NK-92 (cell line): ENCODE measurements at regions not wholly inside any gene's neighbourhood (a gene's known extent, or its start where the extent isn't known, plus 50 kb on each side); places are given as distances from the start of the nearest gene placed in this dataset.

ENCODE experiments used
- DNase-seq: peaks from one replicate; lab custom pipeline; 2025; ENCODE audit not compliant: unreplicated experiment; lab: John Stamatoyannopoulos, UW

DNA sequence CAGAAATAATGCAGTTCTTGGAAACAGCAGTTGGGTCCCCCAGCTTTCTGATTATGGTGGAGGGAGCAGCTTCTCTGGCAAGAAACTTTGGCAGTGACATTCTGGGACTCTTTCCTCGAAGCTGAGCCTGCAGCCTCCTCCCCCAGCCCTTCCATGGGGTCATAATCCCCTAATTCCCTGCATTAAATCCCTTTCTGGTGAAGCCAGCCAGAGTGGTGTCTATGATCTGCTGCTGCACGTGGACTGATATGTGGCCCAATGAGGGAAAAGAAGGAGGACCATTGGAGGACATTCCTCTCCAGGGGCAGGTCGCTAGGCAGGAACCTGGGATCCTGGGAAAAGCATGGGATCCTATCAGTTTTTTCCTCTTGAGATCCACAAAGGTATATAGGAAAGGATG is 470.5 kb downstream of the RPS24 start:
- no peak for DNase-seq

DNA sequence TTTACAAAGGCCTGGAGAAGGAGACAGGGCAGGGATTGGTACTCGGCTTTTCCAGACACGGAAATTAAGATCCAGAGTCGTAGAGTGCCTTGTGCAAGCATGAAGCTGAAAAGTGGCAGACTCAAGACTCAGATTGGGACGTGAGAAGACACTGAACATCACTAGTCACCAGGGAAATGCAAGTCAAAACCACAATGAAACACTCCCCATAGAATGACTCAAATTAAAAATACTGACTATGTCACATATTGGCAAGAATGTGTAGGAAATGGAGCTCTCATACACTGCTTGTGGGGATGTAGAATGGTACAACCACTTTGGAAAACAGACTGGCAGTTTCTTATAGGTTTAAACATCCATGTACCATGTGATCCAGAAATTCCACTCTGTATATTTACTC is 472.0 kb downstream of the RPS24 start:
- DNase-seq = no peak

DNA sequence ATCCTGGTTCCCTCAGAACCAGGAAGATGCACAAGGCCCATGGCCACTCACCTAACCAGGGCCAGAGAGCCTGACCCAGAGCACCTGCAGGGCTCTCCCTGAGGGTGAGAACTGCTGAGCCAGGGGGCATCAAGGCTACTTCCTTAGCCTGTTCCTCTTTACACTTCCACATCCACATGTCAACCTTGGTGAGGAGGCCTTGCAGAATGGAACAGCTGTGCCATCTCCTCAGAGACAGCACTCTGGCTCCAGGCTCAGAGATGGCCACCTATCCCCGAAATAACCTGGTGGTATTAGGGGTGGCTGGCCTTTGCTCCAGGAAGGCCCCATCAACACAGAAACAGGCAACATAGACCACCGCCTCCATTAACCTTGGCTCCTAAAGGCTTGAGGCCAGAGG is 473.0 kb downstream of the RPS24 start:
- no peak for DNase-seq

DNA sequence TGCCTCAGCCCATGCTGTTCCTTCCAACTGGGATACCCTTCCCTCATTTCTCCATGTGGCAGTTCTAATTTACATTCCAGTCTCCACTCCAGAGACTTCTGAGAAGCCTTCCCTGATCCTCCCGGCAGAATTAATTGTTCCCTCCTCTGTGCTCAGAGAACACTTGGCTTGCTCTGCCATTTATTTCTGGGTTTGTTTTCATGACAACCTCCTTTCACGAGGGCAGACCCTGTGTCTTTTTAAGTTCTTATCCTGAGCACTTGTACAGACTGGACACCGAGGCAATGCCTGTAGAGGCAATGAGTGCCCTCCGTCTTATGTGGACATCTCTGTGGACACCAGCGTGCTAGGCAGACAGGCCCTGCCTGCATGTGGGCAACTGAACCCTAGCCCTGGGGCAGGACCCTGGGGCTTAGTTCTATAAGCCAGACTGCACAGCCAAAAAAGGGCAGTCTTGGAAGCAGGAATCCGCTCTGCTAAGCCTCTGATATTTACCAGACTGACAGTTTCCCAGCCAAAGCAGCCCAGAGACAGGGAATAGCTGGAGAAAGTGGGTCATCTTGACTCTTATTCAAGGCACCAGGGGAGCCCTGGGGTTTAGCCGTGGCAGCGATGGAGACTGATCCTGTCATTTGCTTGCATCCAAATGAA is 474.0 kb downstream of the RPS24 start:
- no peak for DNase-seq

DNA sequence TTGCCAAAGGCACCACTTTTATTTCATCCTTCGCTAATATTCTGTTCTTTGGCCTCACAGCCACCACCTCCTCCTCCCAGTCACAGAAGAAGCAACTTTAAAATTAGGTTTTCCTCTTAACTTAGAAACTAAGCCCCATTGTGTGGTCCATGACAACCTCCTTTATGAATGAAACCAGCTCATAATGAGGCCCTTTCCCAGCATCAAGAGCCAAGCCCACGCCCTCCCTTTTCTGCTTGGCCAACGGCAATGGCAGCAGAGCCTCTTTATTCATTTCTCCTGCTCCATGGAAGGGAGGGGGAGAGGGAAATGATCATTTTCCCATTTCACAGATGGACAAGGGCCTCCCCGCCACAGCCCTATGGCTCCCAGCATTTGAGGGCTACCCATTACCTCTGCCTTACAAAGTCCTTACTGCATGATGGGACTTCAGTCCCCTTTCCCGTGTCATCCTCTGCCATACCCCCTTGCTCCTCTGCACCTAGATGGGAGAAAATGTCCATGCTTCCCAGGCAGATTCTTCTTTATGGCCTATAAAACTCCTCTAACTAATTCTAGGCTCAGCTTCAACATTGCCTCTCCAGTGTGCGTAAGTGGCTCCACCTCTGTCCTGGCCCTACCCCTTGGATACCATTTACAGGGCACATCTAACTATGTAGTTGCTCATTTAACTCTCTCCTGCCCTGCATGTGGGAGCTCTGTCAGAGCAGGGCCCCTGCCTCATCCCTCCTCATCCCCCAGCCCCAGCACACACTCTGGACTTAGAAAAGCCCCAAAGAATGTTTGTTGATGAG is 475.5 kb downstream of the RPS24 start:
- no peak for DNase-seq

DNA sequence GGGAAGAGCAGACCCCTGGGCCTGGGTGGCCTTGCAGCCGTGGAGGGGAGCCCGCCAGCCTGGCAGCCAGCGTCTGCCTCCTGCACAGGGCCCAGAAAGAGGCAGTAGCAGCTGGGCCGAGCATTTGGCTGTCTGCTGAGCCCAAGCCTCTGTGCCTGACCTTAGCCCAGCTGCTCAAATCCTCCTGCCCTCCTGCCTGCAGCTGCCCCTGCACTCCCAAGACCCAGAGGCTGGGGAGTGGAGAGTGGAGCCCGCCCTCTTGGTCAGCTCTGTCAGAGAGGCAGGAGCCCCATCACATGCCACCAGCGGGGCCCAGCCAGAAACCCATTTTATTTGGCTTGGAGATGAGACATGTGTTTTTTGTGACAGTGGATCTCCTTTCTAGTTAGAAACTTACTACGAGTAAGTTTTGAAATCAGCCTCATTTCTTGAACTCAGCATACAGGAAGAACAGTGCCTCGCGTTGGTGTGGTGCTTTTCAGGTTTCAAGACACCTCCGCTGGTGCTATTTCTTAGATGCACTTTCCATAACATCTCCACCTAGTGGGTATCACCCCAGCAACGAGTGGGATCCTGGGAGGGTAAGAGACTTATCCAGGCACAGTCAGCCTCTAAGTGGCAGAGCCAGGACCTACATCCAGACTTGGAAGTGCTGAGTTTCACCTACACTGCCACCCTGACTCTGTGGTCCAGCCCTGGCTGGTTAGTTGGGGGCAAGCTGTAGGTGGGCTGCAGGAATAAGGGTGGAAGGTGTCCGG is 477.1 kb downstream of the RPS24 start:
- no peak for DNase-seq

DNA sequence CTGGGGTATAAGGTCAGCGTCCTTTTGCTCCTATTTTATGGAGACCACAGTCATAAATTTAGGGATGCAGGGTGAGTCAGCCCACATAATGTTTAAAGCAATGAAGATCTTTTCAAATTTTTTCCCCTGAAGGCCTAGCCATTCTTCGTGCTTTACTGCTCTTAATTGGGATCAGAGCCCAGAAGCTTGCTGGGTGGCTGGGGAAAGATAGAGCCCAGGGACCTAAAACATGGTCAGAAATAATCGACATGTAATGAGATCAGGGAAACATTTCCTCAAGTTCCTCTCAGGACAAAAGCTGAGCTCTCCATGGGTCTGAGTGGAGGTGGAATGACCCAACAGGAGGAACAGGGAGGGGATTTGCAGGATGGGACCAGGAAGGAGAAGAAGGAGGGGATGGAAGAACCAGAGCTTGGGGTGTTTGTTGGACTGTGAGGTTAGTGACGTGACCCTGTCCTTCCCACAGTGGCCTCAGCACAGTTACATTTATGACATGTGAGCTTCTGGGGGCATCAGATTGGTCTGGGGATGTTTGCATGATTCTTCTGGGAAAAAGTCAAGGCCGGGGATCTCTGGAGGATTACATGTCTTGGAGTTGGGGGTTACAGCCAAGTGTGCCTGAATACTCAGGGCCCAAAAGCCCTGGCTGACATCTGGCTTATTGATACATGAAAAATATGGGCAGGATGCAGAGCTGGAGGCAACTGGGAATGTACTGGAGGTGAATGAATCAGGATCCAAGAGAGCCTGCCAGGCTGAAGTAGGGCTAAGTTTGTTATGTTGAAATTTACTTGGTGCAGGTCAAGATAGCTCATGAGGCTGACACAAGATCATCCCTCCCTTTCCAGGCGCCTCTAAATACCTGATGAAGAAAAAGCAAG is 477.9 kb downstream of the RPS24 start:
- no peak for DNase-seq

DNA sequence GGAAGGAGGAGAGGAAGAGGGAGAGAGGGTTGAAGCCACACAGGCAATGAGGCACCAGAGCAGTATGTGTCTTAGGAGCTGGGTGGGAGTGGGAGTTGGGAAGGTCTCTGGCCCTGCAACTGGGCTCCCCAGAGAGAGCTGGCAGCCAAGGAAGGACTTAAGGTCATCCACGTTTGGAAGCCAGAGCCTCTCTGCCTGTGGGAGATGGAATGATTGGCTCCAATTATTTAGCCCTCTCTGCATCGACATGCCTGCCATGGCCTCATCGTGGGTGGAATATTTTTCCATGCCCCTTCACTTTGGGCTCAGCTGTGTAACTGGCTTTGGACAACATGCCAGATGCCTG is 478.5 kb downstream of the RPS24 start:
- DNase-seq = no peak

DNA sequence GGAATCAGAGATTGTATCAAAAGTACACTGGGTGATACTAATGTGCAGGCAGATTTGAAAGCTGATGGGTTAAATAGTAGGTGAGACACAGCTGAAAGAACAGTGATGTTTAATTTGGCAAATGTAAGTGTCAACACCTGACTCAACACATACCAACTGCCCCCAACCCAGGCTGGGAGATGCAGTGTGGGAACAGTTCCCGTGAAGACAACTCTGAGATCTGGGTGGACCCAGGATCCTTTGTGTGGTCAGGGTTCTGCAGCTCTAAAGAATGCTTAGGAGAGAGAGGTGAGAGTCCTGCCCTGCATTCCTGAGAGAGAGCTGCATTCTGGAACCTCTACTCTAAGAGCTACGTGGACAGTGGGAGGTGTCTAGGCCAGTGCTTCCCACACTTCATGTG is 479.7 kb downstream of the RPS24 start:
- DNase-seq = no peak

DNA sequence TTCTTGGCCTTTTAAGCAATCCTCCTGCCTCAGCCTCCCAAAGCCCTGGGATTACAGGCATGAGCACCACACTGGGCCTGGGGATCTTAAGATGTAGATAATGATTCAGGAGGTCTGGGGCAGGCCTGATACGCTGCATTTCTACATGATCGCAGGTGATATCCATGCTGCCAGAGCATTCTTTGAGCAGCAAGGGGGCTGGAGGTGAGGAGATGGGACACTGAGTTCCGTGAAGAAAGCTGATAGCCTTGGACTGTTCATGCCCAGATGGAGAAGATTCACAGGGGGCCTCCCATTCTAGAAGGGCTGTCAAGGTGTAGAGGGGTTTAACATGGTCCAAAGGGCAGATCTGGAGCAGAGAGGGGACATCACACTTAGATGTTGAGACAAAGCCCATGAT is 480.3 kb downstream of the RPS24 start:
- no peak for DNase-seq

DNA sequence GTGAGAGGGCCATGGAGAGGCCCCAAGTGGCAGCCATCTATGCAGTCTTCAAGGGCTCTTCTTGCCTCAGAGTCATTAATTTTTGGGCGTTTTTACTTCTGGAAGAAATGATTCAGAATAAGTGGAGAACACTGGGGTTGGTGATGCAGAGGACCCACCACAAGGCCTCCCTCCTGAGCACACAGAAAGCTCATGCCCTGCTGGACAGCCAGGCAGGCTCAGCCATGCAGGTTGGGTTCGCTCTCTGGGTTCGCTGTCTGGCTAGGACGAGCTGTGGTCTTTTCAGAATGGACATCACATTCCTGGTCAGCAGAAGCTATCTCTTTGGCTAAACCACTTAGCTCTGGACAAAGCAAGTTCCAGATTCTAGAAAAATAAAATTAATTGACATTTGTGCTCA is 480.8 kb downstream of the RPS24 start:
- DNase-seq = no peak

DNA sequence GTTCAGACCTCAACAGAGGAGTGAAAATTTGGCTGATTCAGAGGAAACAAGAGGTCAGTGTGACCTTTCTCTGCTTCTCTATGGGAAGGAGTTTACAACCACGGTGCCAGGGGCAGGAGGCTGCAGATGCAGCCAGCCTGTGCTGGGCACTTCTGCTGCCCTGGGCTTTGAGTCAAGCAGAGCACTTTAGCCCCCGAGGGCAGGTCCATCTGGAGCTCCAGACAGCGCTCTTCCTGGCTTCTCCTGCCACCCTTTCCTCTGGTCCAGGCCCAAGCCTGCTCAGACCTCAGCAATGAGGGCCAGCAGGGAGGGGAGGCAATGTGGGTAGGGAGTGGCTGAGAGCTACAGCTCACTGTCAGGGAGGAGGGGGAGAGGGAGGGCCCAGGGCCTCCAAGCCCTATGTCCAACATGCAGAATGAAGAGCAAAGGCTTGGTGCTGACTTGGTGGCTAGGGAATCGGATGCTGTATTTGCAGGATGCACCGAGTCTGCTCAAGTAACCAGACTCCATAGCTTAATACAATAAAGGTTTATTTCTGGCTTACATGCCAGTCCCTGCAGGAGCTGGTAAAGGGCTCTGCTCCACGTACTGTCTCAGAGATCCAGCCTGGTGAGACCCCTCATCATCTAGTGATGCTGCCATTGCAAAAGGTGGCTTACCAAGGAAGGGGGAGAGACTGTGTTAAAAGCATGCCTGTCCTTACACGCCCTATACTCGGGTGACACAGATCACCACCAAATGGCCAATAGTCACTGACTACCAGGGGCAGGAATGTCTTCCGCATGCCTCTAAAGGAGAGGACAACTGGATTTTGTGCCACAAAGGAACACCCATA is 481.6 kb downstream of the RPS24 start:
- DNase-seq = no peak

DNA sequence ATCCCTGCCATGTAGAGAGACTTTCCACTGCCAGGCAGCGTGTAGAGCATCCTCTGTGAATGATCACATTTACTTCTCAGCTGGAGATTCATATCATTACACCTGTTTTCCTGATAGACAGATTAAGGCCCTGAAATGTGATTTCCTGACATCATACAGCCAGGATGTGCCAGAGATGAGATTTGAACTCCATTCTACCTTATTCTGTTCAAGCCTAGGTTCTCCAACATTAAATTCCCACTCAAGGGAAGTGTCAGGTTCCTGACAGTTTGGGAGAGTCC is 482.1 kb downstream of the RPS24 start:
- DNase-seq = no peak

DNA sequence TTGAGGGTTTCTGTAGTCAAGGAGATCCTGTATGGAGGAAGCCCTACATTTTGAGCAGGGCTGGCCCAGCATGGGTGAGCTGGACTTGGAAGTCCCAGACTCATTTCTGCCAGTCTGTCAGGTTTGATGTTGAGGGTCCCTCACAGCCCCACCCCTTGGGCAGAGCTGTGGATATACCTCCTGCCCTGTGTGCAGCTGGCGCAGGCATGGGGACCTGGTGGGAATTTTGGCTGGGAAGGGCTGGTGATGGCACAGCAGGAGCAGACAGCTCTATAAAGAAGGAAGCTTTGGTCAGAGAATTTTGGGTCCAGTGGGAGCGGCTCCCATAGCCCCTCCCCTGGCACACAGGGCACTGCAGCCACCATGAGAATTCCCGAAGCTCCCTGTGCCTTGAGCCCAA is 482.6 kb downstream of the RPS24 start:
- DNase-seq = no peak

DNA sequence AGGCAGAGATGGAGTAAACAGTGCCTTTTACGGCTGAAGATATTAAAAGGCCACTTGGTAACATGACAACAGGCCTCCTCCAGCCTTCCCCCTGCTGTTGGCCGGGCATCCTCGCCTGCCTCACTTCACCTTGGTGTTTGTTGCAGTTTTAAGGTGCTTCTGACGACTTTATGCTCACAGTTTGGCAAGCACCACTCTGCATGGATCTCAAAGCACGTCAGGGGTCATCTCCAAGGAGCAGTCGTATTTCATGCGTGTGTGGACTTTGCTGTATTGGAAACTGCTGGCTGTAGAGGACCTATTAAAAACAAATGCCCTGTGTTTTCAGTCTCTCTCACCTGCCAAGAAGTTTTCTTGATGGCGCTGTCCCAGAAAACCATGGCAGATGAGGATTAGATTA is 483.1 kb downstream of the RPS24 start:
- DNase-seq = no peak

DNA sequence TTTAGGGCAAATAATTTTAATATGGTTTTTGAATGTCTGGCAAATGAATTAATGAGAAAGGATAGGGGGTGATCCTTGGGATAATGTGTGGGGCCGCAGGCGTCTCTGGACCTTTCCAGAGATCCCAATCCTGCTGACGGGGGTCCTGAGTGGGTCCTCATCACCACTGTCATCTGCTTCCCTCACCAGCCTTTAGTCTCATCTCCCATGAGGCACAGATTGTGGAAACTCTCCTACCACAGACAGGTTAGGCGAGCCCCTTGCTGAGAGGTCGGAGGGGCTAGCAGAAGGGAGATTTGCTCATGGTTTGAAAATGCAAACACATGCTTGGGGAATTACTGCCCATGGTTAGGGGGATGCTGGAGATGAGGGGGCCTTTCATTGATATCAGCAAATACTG is 484.6 kb downstream of the RPS24 start:
- no peak for DNase-seq

DNA sequence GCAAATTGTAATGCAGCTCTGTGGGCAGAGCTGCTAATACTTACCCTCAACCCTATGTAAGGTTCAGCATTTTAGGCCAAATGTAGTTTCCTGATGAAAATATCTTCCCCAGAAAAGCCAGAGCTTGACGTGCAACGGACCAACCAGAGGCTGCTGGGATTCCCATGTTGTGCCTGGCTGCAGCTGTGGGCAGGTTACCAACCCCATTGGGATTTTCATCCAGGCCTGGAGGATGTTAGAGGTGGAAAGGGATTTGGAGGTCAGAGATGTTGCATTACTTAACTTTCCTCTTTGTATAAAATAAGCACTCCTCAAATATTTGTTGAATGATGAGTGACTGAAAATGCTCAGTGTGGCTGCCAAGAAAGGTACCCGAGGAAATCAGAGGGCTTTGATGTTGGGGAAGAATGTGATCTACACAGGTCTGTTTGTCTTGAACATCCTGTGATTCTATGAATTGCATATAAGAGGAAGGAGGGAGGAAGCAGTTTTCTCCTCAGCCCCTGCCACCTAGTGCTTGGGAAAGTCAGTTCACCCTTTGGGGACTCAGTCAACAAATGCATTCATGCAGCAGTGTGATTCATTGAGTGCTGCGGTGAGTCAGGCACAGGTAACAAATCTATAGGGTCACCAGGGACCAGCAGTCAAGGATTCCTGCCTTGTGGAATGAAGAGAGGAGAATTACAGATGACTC is 487.2 kb downstream of the RPS24 start:
- no peak for DNase-seq

DNA sequence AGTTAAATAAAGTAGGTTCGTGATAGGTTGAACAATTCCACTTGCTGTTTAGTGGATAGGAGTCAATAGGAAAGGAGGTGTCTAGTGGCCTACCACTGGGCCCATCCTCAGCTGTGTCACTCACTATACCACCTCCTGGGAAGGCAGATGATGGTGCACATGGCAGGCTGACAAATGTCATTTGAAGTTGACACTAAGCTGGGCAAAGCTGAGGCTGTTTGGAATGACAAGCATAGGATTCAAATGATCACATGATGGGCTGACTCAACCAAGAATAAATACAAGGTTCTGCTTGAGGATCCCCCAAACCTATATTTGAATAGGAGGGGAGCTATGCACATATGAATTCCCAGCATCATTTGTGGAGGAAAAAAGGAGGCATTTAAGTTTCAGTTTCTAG is 489.8 kb downstream of the RPS24 start:
- no peak for DNase-seq

DNA sequence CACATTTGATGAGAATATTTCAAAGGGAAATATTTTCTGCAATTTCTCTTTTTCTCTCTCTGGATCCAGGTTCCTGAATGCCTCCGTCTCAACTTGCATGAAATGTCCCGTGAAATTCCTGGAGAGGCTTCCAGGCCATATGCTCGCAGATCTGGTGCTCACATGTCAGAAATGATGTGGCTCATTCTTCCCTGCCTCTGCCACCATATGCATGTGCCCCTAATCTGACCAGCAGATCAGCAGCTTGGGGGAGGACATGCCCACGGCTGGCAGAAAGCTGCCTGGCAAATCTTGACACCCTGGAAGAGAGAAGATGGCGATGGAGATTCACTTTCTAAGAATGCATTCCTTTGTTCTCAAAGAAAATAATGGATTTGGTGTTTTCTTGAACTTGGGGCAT is 490.7 kb downstream of the RPS24 start:
- DNase-seq = no peak

DNA sequence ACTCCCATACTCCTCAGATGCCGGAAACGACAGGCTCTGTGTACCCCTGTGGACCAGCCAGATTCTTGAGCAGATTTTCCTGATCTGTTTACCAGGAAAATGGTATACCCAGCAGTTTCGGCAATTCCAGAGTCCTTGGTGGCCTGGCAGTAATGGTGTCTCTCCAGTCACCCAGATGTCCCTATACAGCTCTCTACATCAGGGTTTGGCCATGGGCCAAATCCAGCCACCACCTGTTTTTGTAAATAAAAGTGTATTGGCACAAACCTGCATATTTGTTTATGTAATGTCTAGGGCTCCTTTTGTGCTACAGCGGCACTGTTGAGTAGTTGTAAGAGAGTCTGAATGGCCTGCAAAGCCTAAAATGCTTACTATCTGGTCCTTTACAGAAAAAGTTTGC is 491.3 kb downstream of the RPS24 start:
- no peak for DNase-seq
